COLO829 (cell line): ENCODE measurements at regions not wholly inside any gene's neighbourhood (a gene's known extent, or its start where the extent isn't known, plus 50 kb on each side); places are given as distances from the start of the nearest gene placed in this dataset.
"Not testable (repeated sequence)": the region's sequence is repeated elsewhere in the genome, so short reads cannot be mapped to it uniquely, and the experiment has no call there.

Experiments
- DNase-seq: peaks from one replicate; pipeline ENCODE4 v3.0.0; 2012; ENCODE audit warnings: low spot score

GRCh38 chr2:87315183-87315902, 293.7 kb upstream of the PLGLB1 start:
- not testable (repeated sequence) for DNase-seq

GRCh38 chr2:87317193-87317592, 295.5 kb upstream of the PLGLB1 start:
- not testable (repeated sequence) for DNase-seq

GRCh38 chr2:87318814-87319491, 297.3 kb upstream of the PLGLB1 start:
- DNase-seq: not testable (repeated sequence)

- DNase-seq: not testable (repeated sequence)
Measured at GRCh38 chr2:87319705-87320104, 298.1 kb upstream of the PLGLB1 start.

GRCh38 chr2:87321201-87321600, 299.6 kb upstream of the PLGLB1 start:
- not testable (repeated sequence) for DNase-seq

GRCh38 chr2:87324335-87325041, 302.8 kb upstream of the PLGLB1 start:
- not testable (repeated sequence) for DNase-seq

GRCh38 chr2:87325042-87325910, 303.6 kb upstream of the PLGLB1 start:
- not testable (repeated sequence) for DNase-seq

GRCh38 chr2:87325911-87326294, 304.3 kb upstream of the PLGLB1 start:
- DNase-seq: not testable (repeated sequence)

GRCh38 chr2:87326754-87327153, 305.1 kb upstream of the PLGLB1 start:
- not testable (repeated sequence) for DNase-seq

GRCh38 chr2:87327648-87328371, 306.2 kb upstream of the PLGLB1 start:
- DNase-seq: not testable (repeated sequence)

GRCh38 chr2:87329529-87329928, 307.9 kb upstream of the PLGLB1 start:
- DNase-seq: not testable (repeated sequence)

GRCh38 chr2:87330486-87330885, 308.8 kb upstream of the PLGLB1 start:
- not testable (repeated sequence) for DNase-seq

GRCh38 chr2:87331940-87332583, 310.4 kb upstream of the PLGLB1 start:
- not testable (repeated sequence) for DNase-seq

- DNase-seq: not testable (repeated sequence)
Measured at GRCh38 chr2:87334888-87335287, 313.2 kb upstream of the PLGLB1 start.

GRCh38 chr2:87338998-87339397, 317.4 kb upstream of the PLGLB1 start:
- DNase-seq: not testable (repeated sequence)

GRCh38 chr2:87341601-87342014, 320.0 kb upstream of the PLGLB1 start:
- not testable (repeated sequence) for DNase-seq

GRCh38 chr2:87342175-87342574, 320.5 kb upstream of the PLGLB1 start:
- not testable (repeated sequence) for DNase-seq

GRCh38 chr2:87343347-87343746, 321.7 kb upstream of the PLGLB1 start:
- not testable (repeated sequence) for DNase-seq

- DNase-seq: not testable (repeated sequence)
Measured at GRCh38 chr2:87345283-87345682, 323.6 kb upstream of the PLGLB1 start.

GRCh38 chr2:87348556-87348955, 326.9 kb upstream of the PLGLB1 start:
- not testable (repeated sequence) for DNase-seq
